ENCODE measurements at regions not wholly inside any gene's neighbourhood (a gene's known extent, or its start where the extent isn't known, plus 50 kb on each side); places are given as distances from the start of the nearest gene placed in this dataset.
"Not testable (repeated sequence)": the region's sequence is repeated elsewhere in the genome, so short reads cannot be mapped to it uniquely, and the experiment has no call there.

GRCh38 chr15:30489237-30489636 lies 62.6 kb upstream of the GOLGA8Q start:
- TF ChIP-seq ESRRA (IDR thresholded peaks at IDR 0.05; ENCODE audit: low read length); POLR2A (IDR thresholded peaks at IDR 0.05; ENCODE audit: low read depth, low read length); CEBPZ (IDR thresholded peaks at IDR 0.05; ENCODE audit: low read depth, low read length): not testable (repeated sequence)

All from GM12878 (cell line).